Endothelial cell of umbilical vein (primary cell): ENCODE measurements at regions not wholly inside any gene's neighbourhood (a gene's known extent, or its start where the extent isn't known, plus 50 kb on each side); places are given as distances from the start of the nearest gene placed in this dataset.

Experiments used
- BruUV-seq: library from RNA; stranded (reverse); fragments of 400-500 nt; replicated peaks from 2 replicates; lab custom pipeline; 2021; lab: Mats Ljungman, UMichigan
- CTCF ChIA-PET: fragments of 300-600, 350-600 bp; sonication (Branson Sonifier 250); formaldehyde crosslinking; loops from one replicate; lab custom pipeline; 2021; ENCODE audit warnings: antibody characterized with exemption, inconsistent platforms; lab: Charles Lee
- POLR2A ChIA-PET: fragments of 300-600, 350-600 bp; sonication (Branson Sonifier 250); formaldehyde crosslinking; loops from one replicate; lab custom pipeline; 2021; ENCODE audit warnings: antibody characterized with exemption, inconsistent platforms; lab: Charles Lee
- DNase-seq: peaks from one replicate; pipeline ENCODE4 v3.0.0-alpha.2; 2011; ENCODE audit warnings: low read depth, low spot score
- FAIRE-seq: peaks from 2 replicates; lab custom pipeline; 2011; peaks lifted over from hg19 to GRCh38; lab: Jason Lieb, UNC
- H2AFZ ChIP-seq: 2 replicates; pipeline ENCODE4 v1.6.0; 2012; ENCODE audit warnings: low read depth, low read length, control low read depth, inconsistent platforms
- H3K27ac ChIP-seq: 2 replicates; pipeline ENCODE4 v1.5.1; 2011; ENCODE audit warnings: low read depth, mild to moderate bottlenecking, control low read depth, low read length, moderate library complexity; ENCODE audit not compliant: insufficient read depth
- H3K27me3 ChIP-seq, 2 experiments: 2 replicates each; pipeline versions ENCODE4 v1.6.0 to v1.6.1; 2011; ENCODE audit warnings: low read length in 2 of 2, mixed read lengths in 1 of 2; ENCODE audit not compliant: control insufficient read depth in 2 of 2, insufficient read depth in 2 of 2
- H3K36me3 ChIP-seq, 2 experiments: 2 replicates in 1 of 2; 3 replicates in 1 of 2; pipeline ENCODE4 v1.5.1; 2011; ENCODE audit warnings: low read length in 2 of 2, mild to moderate bottlenecking in 1 of 2, moderate library complexity in 1 of 2; ENCODE audit not compliant: control insufficient read depth in 2 of 2, insufficient read depth in 2 of 2; ENCODE audit errors: extremely low read depth in 1 of 2
- H3K4me1 ChIP-seq: 3 replicates; pipeline ENCODE4 v1.5.1; 2011; ENCODE audit warnings: mild to moderate bottlenecking, low read length; ENCODE audit not compliant: control insufficient read depth, insufficient read depth; ENCODE audit errors: extremely low read depth
- H3K4me2 ChIP-seq: 2 replicates; pipeline ENCODE4 v1.6.1; 2011; ENCODE audit warnings: low read length, control low read depth, mixed read lengths; ENCODE audit not compliant: insufficient read depth
- H3K4me3 ChIP-seq, 3 experiments: fragments of 200-600 bp in 1 of 3; sonication (generic), shearing (Covaris generic) in 1 of 3; replicated peaks in 1 of 3; 2 replicates each; pipeline ENCODE4 v1.5.1; 2011 to 2016; ENCODE audit warnings: control low read depth in 3 of 3, low read length in 3 of 3, mild to moderate bottlenecking in 2 of 3, inconsistent platforms in 1 of 3, low read depth in 1 of 3, moderate library complexity in 1 of 3; ENCODE audit not compliant: insufficient read depth in 1 of 3
- H3K79me2 ChIP-seq: 2 replicates; pipeline ENCODE4 v1.6.0; 2012; ENCODE audit warnings: low read length, inconsistent platforms; ENCODE audit not compliant: control insufficient read depth, insufficient read depth
- H3K9ac ChIP-seq: replicated peaks from 2 replicates; pipeline ENCODE3; 2011; ENCODE audit warnings: low read length, control low read depth; ENCODE audit not compliant: insufficient read depth; ENCODE audit errors: extremely low read depth
- H3K9me1 ChIP-seq: replicated peaks from 3 replicates; pipeline ENCODE4 v1.6.0; 2011; ENCODE audit warnings: mild to moderate bottlenecking, low read length; ENCODE audit not compliant: control insufficient read depth, insufficient read depth; ENCODE audit errors: extremely low read depth
- H3K9me3 ChIP-seq: replicated peaks from 2 replicates; pipeline ENCODE4 v1.5.1; 2012; ENCODE audit warnings: low read length, inconsistent platforms; ENCODE audit not compliant: control insufficient read depth, insufficient read depth
- H4K20me1 ChIP-seq: replicated peaks from 2 replicates; pipeline ENCODE3; 2011; ENCODE audit warnings: mild to moderate bottlenecking, low read length; ENCODE audit not compliant: control insufficient read depth, insufficient read depth; ENCODE audit errors: extremely low read depth
- FOS ChIP-seq: IDR thresholded peaks from 2 replicates; pipeline ENCODE4 v1.6.1; 2011; ENCODE audit warnings: mild to moderate bottlenecking, low read length, moderate library complexity, borderline replicate concordance; ENCODE audit not compliant: insufficient read depth
- GATA2 ChIP-seq: IDR thresholded peaks from 2 replicates; pipeline ENCODE4 v1.7.0; 2011; ENCODE audit warnings: low read depth, mild to moderate bottlenecking, moderate library complexity, mixed read lengths, low read length; ENCODE audit not compliant: insufficient read length, insufficient read depth
- MYC ChIP-seq: IDR thresholded peaks from one replicate; pipeline ENCODE4 v1.6.1; 2011; ENCODE audit warnings: mild to moderate bottlenecking, low read depth, low read length
- POLR2A ChIP-seq: IDR thresholded peaks from 2 replicates; pipeline ENCODE4 v1.6.1; 2012; ENCODE audit warnings: low read depth, mild to moderate bottlenecking, control low read depth, low read length
- POLR2AphosphoS5 ChIP-seq: IDR thresholded peaks from 2 replicates; pipeline ENCODE4 v1.6.1; 2012; ENCODE audit warnings: low read depth, mild to moderate bottlenecking, control low read depth, low read length, moderate library complexity; ENCODE audit not compliant: insufficient read depth
- dilution Hi-C: fragments of 300-500 bp; cut with MboI; formaldehyde crosslinking; loops from one replicate; pipeline ENCODE4 v1.15.0; 2019; ENCODE audit warnings: low sequenced_read_pairs; ENCODE audit not compliant: extremely low pct_ligation_motif_present
- intact Hi-C: fragments of 100-400 bp; cut with micrococcal nuclease; formaldehyde crosslinking; loops from one replicate; pipeline ENCODE4 v1.10.0; 2022
- TF ChIP-seq, protein P1 (sequence below): IDR thresholded peaks from 2 replicates; pipeline ENCODE4 v1.6.1; 2011; ENCODE audit not compliant: insufficient read depth, insufficient read length
- TF ChIP-seq, protein P2 (sequence below), 2 donors: IDR thresholded peaks; 1 replicate in 1 of 2; 2 replicates in 1 of 2; pipeline ENCODE4 v1.5.1; 2011; ENCODE audit warnings: low read length in 2 of 2, mild to moderate bottlenecking in 2 of 2, moderate library complexity in 2 of 2, control low read depth in 1 of 2, inconsistent platforms in 1 of 2, low read depth in 1 of 2; ENCODE audit not compliant: insufficient read depth in 1 of 2; ENCODE audit errors: extremely low read depth in 1 of 2

DNA sequence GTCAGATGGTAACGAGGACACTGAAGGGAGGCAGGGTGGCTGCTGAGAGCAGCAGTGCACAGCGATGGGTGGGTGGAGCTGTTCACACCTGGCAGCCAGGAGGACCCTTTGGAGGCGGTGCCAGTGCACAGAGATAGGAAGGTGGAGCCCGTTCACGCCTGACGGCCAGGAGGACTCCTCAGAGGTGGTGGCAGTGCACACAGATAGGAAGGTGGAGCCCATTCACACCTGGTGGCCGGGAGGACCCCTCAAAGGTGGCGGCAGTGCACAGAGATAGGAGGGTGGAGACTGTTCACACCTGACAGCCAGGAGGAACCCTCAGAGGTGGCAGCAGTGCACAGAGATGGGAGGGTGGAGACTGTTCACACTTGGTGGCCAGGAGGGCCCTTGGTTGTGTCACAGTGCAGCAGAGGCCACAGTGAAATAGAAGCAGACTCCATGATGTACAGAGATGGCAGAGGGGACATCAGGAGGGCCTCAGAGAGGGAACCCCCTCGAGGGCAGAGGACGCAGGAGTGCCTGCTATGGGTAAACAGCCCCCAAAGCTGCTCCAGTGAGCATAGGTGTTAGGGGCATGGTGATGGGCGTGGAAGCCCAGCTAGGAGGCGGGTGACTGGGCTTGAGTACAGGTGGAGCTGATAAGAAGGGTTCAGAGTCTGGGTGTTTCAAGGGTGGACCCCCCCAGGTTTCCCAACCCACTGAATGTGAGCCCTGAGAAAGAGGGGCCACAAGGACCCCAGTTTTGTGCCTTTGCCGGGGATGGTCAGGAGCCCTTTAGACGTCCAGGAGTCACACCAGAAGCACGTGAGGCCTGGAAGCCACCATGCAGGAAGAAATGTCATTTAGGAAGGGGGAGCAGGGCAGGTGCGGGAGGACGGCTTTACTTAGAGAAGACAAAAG lies 566.7 kb downstream of the BRD1 start:
- H4K20me1 ChIP-seq, result no peaks in the 10 kb centered on the region
- H3K79me2 ChIP-seq, result no peaks in the 10 kb centered on the region
- H3K27me3 ChIP-seq, result no peaks in the 10 kb centered on the region
- H3K9me3 ChIP-seq, result peaks cover 6% of the 10 kb centered on the region
- intact Hi-C loops, result no loop called here
- POLR2A ChIA-PET, result no interaction called here
- no peaks in the 10 kb centered on the region for H3K36me3 ChIP-seq
- H3K9ac ChIP-seq, result no peak overlapping the region
- DNase-seq, result no peak
- CTCF ChIA-PET, result no interaction called here
- FAIRE-seq, result no peak
- TF ChIP-seq, protein P1, sequence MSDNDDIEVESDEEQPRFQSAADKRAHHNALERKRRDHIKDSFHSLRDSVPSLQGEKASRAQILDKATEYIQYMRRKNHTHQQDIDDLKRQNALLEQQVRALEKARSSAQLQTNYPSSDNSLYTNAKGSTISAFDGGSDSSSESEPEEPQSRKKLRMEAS, result no peak
- TF ChIP-seq, protein P2, sequence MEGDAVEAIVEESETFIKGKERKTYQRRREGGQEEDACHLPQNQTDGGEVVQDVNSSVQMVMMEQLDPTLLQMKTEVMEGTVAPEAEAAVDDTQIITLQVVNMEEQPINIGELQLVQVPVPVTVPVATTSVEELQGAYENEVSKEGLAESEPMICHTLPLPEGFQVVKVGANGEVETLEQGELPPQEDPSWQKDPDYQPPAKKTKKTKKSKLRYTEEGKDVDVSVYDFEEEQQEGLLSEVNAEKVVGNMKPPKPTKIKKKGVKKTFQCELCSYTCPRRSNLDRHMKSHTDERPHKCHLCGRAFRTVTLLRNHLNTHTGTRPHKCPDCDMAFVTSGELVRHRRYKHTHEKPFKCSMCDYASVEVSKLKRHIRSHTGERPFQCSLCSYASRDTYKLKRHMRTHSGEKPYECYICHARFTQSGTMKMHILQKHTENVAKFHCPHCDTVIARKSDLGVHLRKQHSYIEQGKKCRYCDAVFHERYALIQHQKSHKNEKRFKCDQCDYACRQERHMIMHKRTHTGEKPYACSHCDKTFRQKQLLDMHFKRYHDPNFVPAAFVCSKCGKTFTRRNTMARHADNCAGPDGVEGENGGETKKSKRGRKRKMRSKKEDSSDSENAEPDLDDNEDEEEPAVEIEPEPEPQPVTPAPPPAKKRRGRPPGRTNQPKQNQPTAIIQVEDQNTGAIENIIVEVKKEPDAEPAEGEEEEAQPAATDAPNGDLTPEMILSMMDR (IDR thresholded peaks at IDR 0.05; ENCODE audit: extremely low read depth in 1 of 2, insufficient read depth in 1 of 2, low read depth in 1 of 2, low read length in 2 of 2), result no peak
- TF ChIP-seq GATA2, result no peak
- no peak for TF ChIP-seq MYC
- no peak for TF ChIP-seq POLR2A
- TF ChIP-seq POLR2AphosphoS5, result no peak
- no peak for TF ChIP-seq FOS
- no TSS peak for BruUV-seq
- no peak overlapping the region for H3K4me2 ChIP-seq
- dilution Hi-C loops, result no loop called here
- H3K4me1 ChIP-seq, result no peaks in the 10 kb centered on the region
- no peak overlapping the region for H2AFZ ChIP-seq
- H3K27ac ChIP-seq, result no peak overlapping the region
- no peaks in the 10 kb centered on the region for H3K9me1 ChIP-seq
- no peak overlapping the region for H3K4me3 ChIP-seq
